ENCODE measurements at regions not wholly inside any gene's neighbourhood (a gene's known extent, or its start where the extent isn't known, plus 50 kb on each side); places are given as distances from the start of the nearest gene placed in this dataset.

DNA sequence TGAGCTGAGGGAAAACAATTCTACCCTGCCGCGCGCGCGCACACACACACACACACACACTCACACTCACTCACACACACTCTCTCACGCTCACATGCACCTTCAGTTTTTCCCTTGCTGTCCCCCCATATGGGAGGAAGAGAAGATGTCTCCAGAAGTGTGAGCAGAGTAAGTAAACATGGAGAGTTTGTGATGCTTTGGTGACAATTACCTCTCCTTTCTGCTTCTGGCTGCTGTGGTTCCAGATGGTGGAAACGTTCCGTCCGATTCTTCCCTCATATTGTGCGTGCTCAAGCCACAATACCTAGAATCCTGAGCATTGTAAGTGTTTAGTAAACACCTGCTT is 86.7 kb downstream of the LINC00237 start:
- H3K9me3 ChIP-seq (ENCODE audit: insufficient read depth, low read length), result no peaks in the 10 kb centered on the region
- H3K27me3 ChIP-seq (ENCODE audit: low read depth, low read length), result peaks cover 26% of the 10 kb centered on the region; the same call in 1 of the 2 replicates
- no peaks in the 10 kb centered on the region for H3K79me2 ChIP-seq (ENCODE audit: low read length)
- H3K9ac ChIP-seq (ENCODE audit: low read length), result no peak overlapping the region
- no peak overlapping the region for H2AFZ ChIP-seq (ENCODE audit: low read depth, low read length)
- H3K4me2 ChIP-seq (ENCODE audit: low read length), result no peak overlapping the region
- no peaks in the 10 kb centered on the region for H4K20me1 ChIP-seq (ENCODE audit: insufficient read depth, low read length)
- no peak overlapping the region for H3K4me3 ChIP-seq (ENCODE audit: low read length)
- TF ChIP-seq, protein P1, sequence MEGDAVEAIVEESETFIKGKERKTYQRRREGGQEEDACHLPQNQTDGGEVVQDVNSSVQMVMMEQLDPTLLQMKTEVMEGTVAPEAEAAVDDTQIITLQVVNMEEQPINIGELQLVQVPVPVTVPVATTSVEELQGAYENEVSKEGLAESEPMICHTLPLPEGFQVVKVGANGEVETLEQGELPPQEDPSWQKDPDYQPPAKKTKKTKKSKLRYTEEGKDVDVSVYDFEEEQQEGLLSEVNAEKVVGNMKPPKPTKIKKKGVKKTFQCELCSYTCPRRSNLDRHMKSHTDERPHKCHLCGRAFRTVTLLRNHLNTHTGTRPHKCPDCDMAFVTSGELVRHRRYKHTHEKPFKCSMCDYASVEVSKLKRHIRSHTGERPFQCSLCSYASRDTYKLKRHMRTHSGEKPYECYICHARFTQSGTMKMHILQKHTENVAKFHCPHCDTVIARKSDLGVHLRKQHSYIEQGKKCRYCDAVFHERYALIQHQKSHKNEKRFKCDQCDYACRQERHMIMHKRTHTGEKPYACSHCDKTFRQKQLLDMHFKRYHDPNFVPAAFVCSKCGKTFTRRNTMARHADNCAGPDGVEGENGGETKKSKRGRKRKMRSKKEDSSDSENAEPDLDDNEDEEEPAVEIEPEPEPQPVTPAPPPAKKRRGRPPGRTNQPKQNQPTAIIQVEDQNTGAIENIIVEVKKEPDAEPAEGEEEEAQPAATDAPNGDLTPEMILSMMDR (IDR thresholded peaks at IDR 0.05; ENCODE audit: low read depth, low read length), result no peak
- no peak for TF ChIP-seq EZH2phosphoT487 (IDR thresholded peaks at IDR 0.05; ENCODE audit: low read depth)
- H3K36me3 ChIP-seq (replicated peaks; ENCODE audit: low read depth, low read length), result no peaks in the 10 kb centered on the region
- H3K27ac ChIP-seq (ENCODE audit: low read length), result no peak overlapping the region
- H3K4me1 ChIP-seq (ENCODE audit: low read length), result no peaks in the 10 kb centered on the region

DNA sequence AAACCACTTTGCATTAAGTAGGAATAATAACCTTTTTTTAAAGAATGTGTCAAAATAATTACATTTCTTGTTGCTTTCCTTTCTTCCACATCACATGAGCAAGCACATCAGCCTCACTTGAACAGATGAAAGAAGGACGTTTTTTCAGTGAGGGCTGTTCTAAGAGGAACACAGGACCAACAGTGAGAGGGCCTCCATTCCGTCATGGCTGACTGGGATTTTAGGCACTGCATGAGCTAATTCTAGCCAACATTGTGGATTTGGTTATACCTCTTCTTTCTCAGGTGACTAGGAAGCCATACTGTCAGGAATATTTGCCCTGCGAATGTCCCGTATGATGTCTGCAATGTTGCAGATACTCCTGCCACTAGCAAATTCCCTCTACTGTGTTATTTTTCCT is 87.6 kb downstream of the LINC00237 start:
- Histone ChIP-seq H3K9ac (ENCODE audit: low read length) (no peak overlapping the region), H3K9me3 (ENCODE audit: insufficient read depth, low read length) (no peaks in the 10 kb centered on the region), H3K27me3 (ENCODE audit: low read depth, low read length) (peaks cover 21% of the 10 kb centered on the region; the same call in 1 of the 2 replicates), H2AFZ (ENCODE audit: low read depth, low read length) (no peak overlapping the region), H3K36me3 (replicated peaks; ENCODE audit: low read depth, low read length) (no peaks in the 10 kb centered on the region), H3K79me2 (ENCODE audit: low read length) (no peaks in the 10 kb centered on the region), H3K4me1 (ENCODE audit: low read length) (no peaks in the 10 kb centered on the region), H4K20me1 (ENCODE audit: insufficient read depth, low read length) (no peaks in the 10 kb centered on the region), H3K27ac (ENCODE audit: low read length) (no peak overlapping the region), H3K4me3 (ENCODE audit: low read length) (no peak overlapping the region), H3K4me2 (ENCODE audit: low read length) (no peak overlapping the region)
- no peak for TF ChIP-seq EZH2phosphoT487 (IDR thresholded peaks at IDR 0.05; ENCODE audit: low read depth)
- TF ChIP-seq, protein P1 (IDR thresholded peaks at IDR 0.05; ENCODE audit: low read depth, low read length), result no peak

DNA sequence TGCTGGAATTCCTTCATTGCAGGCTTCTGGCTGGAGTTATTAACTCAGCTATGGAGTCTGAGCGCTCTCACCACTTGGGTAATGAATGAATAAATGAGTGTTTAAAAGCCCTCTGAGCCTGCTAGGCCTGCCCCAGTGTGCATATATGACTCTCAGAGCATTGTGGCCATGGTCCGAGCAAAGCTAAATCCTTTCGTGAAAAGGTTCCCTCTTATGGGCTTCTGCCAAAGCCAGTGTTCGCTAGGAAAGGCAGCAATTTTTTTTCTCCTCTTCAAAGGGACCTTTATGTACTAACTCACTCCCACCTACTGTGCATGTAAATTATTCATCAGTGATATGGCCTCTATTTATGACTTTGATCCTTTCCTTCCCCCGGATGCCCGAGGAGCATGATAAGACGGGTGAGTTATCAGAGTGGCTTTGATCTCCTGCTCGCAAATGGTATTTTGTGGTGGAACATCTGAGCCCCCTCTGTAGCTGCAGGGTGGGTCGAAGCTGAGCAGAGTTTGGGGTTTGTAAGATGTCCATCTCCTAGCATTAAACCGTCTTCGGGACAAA is 88.6 kb downstream of the LINC00237 start:
- Histone ChIP-seq H2AFZ (ENCODE audit: low read depth, low read length) (no peak overlapping the region), H3K4me3 (ENCODE audit: low read length) (no peak overlapping the region), H3K4me1 (ENCODE audit: low read length) (no peaks in the 10 kb centered on the region), H4K20me1 (ENCODE audit: insufficient read depth, low read length) (no peaks in the 10 kb centered on the region), H3K9me3 (ENCODE audit: insufficient read depth, low read length) (no peaks in the 10 kb centered on the region), H3K4me2 (ENCODE audit: low read length) (no peak overlapping the region), H3K27ac (ENCODE audit: low read length) (no peak overlapping the region), H3K36me3 (replicated peaks; ENCODE audit: low read depth, low read length) (no peaks in the 10 kb centered on the region), H3K27me3 (ENCODE audit: low read depth, low read length) (peaks cover 25% of the 10 kb centered on the region; the same call in 1 of the 2 replicates), H3K79me2 (ENCODE audit: low read length) (no peaks in the 10 kb centered on the region), H3K9ac (ENCODE audit: low read length) (no peak overlapping the region)
- TF ChIP-seq EZH2phosphoT487 (IDR thresholded peaks at IDR 0.05; ENCODE audit: low read depth), result no peak

DNA sequence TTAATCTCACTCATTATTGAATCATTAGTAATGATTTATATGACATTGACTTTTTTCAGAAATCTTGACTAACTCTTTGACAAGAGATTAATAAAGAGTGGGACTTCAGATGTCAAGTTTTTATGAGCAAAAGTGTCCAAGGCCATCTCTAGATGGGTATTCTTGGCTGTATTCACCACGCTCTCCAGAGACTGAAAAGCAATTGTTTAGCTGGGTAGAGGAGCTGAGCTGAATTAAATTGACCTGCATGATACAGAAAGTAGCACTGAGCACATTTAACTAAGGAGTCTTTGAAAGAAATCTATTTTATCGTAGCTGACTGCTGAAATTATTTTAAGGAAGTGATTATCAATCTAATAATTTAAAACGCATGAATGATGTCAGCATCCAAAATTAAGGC is 89.4 kb downstream of the LINC00237 start:
- TF ChIP-seq, protein P1 (IDR thresholded peaks at IDR 0.05; ENCODE audit: low read depth, low read length), result no peak
- TF ChIP-seq EZH2phosphoT487 (IDR thresholded peaks at IDR 0.05; ENCODE audit: low read depth), result no peak

More for the DNA sequence above, 89.4 kb downstream of the LINC00237 start:
- H3K4me1 ChIP-seq (ENCODE audit: low read length), result no peaks in the 10 kb centered on the region
- H3K36me3 ChIP-seq (replicated peaks; ENCODE audit: low read depth, low read length), result no peaks in the 10 kb centered on the region
- no peak overlapping the region for H3K4me2 ChIP-seq (ENCODE audit: low read length)
- no peak overlapping the region for H3K4me3 ChIP-seq (ENCODE audit: low read length)
- no peaks in the 10 kb centered on the region for H3K79me2 ChIP-seq (ENCODE audit: low read length)
- no peak overlapping the region for H3K27ac ChIP-seq (ENCODE audit: low read length)
- no peaks in the 10 kb centered on the region for H4K20me1 ChIP-seq (ENCODE audit: insufficient read depth, low read length)
- H3K9ac ChIP-seq (ENCODE audit: low read length), result no peak overlapping the region
- H2AFZ ChIP-seq (ENCODE audit: low read depth, low read length), result no peak overlapping the region
- H3K27me3 ChIP-seq (ENCODE audit: low read depth, low read length), result peaks cover 31% of the 10 kb centered on the region; the same call in 1 of the 2 replicates
- no peaks in the 10 kb centered on the region for H3K9me3 ChIP-seq (ENCODE audit: insufficient read depth, low read length)
